GM18511 (cell line): ENCODE measurements at regions not wholly inside any gene's neighbourhood (a gene's known extent, or its start where the extent isn't known, plus 50 kb on each side); places are given as distances from the start of the nearest gene placed in this dataset.
A peak's percentile ranks its signal among the peaks of the same experiment; 100 is the strongest.

ENCODE experiments used
- ATAC-seq: cut with Tn5 transposase; IDR thresholded peaks from one replicate; pipeline ENCODE4 v1.9.1; 2021; ENCODE audit warnings: mild to moderate bottlenecking, moderate library complexity; ENCODE audit not compliant: unreplicated experiment

DNA sequence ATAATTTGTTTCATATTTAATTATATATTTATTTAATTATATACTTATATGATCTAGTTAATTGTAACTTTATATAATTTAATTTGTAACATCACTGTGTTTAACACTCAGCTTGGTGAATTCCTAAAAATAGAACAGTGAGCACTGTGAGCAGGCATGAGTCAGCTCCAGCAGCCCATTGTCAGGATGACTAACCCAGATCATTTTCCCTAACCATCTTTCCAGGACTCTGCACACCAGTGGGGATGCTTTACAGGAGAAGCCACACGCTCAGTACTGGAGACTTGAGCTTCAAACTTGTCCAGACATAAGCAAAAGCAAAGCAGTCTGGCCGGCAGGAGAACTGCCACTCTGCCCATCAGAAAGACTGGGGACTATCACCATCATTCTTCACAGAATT is 446.2 kb upstream of the TRPC7 start:
- no peak for ATAC-seq

DNA sequence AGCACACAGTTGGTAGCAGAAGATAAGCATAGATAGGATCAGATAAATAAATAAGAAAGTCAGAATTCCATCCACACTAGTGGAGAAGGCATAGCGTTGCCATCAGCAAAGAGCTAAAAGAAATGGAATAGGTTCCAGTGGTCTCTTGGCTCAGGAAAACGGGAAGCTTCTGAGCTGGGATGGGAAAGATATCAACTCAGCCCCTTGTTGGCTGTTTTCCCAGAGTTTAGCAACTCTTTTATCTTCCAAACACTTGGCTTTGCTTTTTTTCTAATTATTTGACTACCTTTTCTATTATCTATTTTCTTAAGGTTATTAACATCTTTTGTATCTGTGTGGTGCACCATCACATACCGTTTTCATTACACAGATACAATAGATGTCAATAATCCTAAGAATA is 445.7 kb upstream of the TRPC7 start:
- ATAC-seq: no peak

DNA sequence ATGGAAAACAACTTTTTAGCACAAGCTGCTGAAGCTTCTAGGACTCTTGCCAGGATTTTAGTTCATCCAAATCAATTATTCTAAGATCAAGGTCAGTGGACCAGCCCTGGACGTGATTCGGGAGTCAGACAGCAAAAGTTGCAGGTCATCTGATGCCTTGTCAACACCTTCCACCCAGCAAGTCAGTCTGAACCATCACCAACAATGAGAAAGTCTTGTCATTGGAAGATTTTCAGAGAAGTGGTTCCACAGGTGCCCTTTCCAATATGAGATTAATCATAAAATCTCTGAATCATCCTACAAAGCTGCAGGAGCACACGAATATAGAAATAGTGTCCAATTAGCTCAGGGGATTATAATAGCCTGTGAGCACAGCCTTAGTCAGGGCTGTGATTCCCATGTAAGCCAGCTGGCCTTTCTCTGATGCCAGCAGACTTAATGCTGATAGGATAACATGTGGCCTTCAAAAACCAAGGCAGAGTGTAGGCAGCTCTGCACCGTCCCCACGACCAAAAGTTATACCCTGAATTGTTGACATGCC is 445.0 kb upstream of the TRPC7 start:
- no peak for ATAC-seq

DNA sequence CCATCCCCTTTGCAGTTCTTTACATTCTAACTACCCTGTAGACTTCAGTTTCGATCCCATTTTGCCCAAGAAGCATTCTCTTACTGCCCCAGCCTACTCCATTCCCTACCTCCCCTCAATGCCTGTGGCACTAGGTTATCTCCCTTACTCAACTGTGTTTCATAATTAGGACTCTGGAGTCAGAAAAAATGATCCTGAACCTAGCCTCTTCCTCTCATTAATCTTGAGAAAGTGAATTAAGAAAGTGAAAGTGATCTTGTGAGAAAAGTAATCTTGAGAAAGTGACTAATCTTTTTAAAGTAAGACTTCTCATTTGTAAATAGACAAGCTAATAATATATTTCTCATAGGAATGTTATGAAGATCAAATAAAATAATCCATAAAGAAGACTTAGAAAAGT is 444.0 kb upstream of the TRPC7 start:
- ATAC-seq: no peak

DNA sequence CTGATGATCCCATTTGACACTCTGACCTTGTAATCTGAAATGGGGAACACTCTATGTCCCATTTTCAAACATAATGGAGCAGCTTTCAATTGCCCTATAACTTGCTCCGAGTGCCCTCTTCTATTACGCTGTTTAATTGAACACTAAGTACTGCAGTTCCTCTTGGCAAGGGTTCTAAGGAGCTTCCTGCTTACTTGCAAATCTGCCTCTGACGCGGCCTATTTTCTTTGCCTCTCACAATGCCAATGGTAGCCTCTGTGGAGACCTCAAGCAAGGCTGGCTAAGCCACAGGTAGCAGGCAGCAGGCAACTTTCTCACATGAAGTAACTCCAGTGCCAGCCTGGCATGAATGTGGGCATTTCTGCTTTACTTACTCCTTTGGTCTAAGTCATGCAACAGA is 443.4 kb upstream of the TRPC7 start:
- ATAC-seq: no peak

DNA sequence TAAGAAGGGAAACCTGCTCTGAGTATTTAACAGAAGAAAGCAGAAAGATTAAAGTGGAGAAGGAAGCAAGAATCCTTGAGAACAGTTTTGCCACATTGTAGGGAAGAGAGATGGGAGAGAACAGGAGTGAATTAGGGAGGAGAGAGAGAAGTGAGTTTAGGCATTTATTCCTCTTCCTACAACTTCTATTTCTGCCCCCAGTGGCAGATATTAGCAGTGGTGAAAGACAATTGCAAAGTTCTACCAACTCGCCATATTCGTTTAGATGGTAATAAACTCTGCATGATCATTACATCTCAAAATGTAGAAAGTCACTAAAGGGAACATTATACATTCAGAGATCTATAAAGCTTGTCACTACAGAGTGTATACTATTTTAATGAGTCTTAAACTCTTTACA is 440.1 kb upstream of the TRPC7 start:
- no peak for ATAC-seq

DNA sequence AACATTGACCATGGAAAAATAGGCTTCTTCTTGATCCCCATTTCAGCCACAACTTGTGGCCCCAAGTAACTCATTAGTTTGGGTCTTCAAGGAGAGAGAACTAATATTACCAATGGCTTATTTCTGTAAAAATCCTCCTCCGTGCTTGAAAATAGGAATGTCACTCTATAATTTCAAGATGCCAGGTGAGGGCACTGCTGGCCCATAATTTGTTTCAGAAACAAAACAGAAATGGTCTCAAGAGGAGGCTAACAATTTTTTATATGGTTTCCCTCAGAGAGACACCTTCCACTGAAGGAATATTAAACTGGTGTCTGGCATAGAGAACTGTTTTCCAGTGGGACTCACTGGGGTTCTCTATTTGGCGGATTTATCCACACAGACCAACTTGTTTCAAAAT is 437.0 kb upstream of the TRPC7 start:
- ATAC-seq: no peak

DNA sequence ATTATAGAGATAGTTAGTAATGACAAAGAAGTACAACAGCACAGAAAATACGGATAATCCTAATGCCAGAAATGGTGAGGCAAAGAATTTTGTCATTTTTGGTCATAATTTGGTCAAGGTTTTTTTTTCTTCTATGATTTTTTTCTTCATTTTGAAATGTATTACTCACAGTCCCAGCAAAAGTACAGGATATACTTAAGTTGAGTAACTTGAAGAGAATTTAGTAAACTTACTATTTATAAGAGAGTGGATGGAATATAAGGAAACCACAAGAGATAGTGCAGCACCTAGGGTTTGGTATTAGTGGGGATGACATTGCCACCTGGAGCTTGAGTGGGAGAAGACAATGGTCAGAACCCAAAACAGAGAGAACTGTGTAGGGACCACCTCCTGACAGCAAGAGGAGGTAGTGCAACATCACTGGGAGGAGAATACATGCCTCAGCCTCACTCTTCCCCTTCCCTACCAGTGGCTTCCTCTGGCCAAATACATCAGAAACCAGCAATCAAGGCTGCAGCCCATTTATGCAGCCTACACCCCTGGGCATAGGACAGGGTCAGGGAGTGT is 434.5 kb upstream of the TRPC7 start:
- ATAC-seq: no peak

DNA sequence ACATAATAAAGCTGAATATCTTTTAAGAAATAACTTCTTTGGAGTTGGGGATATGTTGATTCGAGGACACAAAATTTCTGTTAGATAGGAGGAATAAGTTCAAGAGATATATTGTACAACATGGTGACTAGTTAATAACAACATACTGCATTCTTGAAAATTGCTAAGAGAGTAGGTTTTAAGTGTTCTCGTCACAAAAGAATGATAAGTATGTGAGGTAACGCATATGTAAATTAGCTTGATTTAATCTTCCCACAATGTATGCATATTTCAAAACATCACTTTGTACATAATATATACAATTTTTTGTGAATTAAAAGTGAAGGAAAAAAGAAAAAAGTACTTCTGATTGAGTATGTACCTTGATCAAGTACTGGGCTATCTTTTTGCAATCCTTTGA is 428.0 kb upstream of the TRPC7 start:
- no peak for ATAC-seq

DNA sequence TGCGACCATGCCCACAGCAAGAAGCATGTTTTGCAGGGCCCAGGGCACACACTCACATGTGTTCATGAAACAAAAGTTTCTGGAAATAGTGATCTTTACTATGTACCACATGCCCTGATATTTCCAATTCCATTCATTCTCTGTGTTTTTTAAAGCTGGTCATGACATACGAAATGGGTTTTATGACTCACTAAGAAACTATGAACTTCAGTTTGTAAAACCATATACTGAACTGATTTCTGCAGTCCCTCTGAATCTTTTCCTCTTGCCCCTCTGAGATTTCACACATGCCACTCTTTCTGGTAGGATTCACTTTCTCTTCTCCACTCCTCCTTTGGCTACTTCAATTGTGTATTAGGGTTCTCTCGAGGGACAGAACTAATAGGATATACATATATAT is 416.1 kb upstream of the TRPC7 start:
- ATAC-seq: no peak

DNA sequence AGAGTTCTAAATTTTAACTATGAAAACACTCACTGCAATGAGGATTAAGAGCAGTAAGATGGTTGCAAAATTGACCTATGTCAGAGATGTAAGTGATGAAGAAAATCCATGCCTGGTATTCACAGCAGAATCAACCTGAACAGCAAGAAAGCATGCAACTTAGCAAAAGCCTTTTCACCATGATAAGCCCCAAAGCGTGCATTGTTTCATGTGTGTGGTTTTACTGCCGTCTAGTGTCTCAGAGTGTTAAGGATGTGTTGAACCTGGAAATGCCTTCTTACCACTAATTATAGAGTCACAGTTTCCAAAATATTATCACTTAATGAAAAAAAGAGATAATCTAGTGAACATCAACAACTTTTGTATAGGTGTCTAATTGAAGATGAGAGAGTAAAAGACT is 415.2 kb upstream of the TRPC7 start:
- ATAC-seq: no peak

DNA sequence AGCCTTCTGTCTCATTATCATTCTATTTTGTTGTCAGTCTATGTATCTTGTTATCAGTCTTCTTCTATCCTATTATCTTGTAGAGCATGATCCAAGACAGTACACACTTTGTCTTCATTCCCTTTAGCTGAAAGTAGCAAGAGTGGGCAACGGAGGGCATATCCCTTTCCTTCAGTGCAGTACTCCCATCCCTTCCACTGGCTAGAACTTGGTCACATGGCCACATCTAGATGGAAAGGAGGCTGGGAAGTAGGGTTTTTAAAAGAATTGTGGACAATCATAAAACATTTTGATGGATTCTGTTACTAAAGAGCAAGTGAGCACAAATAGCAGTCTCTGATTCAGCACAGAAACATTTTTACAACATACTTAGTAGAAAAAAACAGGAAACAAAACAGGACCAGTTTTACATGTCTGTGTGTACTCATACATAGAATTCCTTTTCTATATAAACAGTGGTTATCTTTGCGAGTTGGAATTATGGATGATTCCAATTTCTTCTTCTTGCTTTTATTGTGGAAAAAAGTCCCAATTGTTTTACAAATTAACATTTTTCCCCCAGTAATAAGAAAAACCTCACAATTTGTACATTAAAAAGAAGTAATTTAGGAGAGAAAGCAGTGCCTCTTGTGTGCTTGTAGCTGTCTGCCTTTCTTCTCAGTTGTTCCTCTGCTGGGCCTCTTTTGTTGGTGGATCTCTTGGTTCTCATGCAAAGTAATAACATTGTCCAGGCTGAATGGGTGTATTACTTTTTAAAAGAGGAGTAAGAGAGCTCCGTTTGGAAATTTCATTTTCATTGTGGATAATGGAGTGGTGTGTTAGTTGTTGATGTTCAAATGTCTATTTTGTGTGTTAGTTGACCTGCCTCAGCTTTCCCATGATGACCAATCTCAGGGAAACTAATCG is 410.9 kb upstream of the TRPC7 start:
- ATAC-seq: no peak

DNA sequence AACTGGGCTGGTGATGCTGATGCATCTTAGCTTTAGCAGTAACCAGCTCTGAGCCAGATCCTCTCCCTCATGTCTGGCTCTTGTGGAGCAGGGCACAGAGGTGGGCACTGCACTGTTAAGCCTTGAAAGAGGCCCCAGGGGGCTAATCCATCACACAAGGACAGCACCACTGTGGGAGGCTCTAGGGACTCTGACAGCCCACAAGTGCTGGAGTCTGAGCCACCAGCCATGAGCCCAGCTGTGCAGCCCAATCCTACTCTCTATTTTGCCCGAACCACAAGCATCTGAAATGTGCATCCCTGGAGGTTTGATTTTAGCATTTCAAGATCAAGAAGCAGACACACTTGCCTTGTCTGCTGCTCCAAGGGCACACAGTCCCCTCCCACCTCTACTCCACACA is 407.1 kb upstream of the TRPC7 start:
- no peak for ATAC-seq

DNA sequence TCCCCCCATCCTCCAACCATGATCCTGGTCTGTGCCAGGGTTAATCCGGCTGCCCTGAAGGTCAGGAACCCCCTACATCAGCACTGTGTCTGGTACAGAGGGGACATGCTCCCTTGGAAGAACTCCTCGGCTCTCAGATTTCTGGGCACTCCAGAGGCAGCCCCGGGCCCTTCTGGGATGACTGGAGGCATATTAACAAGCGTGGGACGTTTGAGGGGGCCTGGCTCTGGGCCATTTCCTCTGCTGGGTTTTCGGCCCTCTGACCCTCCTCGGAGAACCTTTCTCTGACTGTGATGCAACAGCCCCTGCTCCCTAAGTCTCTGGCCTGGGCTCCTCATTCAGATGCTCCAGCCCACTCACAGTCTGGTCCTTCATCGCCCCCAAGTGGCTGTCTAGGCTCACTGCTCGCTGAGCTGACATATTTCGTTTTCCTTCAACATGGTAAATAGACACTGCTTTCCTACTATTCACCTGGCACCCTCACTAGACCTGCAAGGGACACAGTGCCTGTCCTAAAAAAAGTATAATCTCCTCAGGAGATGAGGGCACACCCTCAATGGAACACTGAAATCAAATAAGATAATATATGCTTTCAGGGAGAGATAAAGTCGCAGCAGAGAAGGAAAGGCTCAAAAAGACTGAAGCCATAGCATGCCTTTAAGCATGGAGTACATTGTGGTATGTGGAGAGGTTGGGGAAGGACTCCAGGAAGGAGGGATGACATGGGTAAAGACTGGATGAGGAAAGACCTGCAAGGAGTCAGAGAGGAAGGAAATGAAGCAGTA is 404.7 kb upstream of the TRPC7 start:
- ATAC-seq: peak; percentile 81

DNA sequence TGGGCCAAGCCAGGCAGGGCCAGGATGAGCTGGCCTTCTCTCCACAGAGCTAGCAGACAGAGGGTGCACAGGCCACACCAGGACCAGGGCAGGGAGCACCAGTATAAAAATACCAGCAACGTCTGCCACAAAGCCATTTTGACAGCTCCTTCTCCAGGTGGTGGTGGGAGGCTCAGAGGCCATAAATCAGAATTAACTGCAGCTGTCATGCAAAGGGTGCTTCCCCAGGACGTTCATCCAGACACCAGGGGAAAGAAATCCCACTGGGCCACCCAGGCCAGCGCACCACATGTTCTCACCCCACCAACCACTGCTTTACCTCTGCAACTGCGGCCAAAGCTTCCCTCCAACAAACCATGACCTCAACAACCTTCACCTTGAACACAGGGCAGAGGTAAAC is 403.7 kb upstream of the TRPC7 start:
- ATAC-seq: no peak

DNA sequence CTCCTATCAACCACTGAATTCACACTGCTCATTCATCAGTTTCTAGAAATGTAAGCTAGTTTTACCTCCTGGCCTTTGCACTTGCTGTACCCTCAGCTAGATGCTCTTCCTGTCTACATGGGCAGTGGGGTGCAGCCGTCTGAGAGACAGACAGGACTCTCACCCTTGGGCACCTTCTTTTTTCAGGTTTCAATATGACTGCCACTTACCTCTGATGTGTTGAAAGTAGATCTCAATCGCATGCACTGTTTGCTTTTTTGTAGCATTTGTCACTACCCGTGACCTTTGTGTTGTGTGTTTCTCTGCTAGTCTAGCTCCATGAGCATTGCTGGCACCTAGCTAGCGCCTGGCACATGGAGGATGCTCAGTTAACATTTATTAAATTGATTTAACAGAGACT is 403.1 kb upstream of the TRPC7 start:
- peak; percentile 79 for ATAC-seq

DNA sequence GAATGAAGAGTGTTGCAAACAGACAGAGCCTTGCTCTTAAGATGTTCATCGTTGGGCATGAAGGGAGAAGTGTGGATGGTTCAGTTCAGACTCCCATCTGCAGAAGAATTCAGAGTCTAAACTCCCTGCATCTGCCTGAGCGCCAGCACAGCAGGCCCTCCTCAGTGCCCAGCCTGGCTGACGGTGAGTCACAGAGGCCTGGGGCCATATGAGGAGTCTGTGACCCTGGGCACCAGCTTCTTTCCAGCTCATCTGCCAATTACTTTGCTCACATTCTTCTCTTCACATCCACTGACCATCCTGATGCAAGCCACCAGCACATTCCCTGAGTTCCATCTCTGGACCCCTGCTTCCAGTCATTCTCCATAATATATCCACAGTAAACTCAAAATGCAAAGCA is 401.1 kb upstream of the TRPC7 start:
- ATAC-seq: no peak

DNA sequence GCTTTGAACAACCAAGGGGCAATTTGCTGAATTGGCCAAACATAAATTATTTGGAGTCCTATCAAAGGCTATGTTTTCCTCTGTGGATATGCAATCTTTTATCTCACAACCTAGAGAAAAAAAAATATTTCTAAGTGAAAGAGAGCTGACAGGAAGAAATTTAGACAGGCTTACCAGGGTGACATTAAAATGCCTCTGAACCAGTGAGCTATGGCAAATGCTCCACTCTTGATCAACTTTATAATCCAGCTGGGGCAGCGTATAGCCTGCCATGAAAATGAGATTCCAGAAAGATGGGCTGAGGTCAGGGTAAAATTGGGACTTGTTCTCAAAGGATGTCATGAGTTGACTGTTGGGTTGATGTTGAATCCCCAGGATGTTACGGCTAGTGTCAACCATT is 399.3 kb upstream of the TRPC7 start:
- ATAC-seq: no peak

DNA sequence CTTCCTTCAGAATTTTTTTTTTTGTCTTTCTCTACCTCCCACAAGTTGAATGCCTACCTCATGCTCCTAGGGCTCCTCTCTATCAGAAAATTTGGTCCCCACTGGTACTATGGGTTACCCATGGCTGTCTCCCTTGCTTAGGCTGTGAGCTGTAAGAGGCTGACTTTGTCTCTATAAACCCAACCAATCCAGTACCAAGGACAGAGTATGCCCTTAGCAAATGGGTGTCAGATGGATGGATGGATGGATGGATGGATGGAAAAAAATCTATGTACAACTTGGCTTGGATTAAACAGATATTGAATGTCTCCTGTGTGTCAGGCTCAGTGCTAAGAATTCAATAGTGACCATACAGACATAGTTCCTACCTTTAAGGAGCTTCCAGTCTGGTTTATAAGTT is 398.2 kb upstream of the TRPC7 start:
- ATAC-seq: no peak

DNA sequence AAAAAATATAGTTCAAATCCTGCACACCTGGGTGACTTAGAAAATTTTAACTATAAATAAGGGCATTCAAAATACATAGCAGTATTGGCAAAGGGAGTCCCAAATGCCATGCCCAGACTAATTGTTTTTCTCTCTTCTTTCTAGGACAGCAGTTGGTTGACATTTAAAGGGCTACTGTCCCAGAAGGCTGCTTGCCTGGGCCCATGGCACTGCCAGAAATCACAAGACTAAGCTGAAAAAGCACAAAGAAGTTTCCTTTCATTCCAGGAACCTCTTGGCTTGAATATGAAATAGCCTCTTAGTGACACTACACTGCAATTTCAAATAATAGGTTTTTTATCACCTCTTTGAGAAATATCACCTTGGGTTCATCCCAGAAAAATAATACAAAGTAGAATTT is 388.9 kb upstream of the TRPC7 start:
- no peak for ATAC-seq

DNA sequence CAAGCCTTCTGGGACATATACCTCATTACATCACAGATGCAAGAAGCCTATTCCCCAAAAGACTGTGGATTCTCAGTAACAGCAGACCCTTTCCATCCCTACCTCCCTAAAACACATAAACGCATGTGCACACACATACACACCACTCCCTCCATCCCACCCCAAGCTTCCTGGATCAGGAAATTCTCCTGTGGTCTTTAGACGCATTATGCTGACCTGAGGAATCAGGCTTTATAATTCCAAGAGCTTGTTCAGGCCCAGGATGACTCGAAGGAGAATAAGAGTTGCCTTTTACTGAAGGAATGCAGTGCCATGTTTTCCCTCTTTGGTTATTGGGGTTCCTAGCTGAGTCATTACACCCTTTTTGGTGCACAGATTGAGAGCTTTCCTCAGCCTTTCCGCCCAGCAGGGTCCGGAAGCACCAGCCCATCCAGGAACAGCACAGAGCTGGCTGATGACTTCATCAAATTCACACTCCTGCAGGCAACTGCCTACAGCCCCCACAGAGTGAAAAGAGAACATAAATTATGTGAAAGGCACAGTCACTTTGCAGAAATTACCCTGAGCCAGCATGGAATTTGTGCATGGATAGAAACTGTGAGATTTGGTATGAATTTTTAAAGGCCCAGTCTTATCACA is 385.0 kb upstream of the TRPC7 start:
- ATAC-seq: no peak
